HPDE6-E6E7 (cell line): ENCODE measurements at regions not wholly inside any gene's neighbourhood (a gene's known extent, or its start where the extent isn't known, plus 50 kb on each side); places are given as distances from the start of the nearest gene placed in this dataset.

Experiments
- DNase-seq: peaks from one replicate; pipeline ENCODE4 v3.0.0; 2011; ENCODE audit warnings: missing footprints; ENCODE audit errors: extremely low spot score

DNA sequence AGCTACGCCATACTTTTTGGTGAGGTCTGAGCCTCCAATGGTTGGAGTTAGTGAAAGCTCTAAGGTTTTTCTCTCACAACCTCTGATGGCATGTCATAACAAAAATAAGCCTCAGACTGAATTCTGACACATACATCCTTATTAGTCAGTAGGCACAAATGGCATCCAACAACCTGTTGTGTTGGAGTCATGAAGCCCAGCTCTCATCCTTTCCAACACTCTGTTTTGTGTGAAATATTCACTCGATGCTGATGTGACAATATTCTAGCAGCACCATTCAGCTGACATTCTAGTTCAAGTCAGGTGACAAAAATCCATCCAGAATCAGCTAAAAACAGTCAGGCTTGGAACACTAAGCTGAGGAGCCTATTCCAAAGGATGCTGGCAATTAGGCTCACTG lies 603.2 kb upstream of the ID2 start:
- no peak for DNase-seq

GRCh38 chr2:8080063-8080462 lies 601.8 kb upstream of the ID2 start:
- DNase-seq: no peak

- no peak for DNase-seq
Observed at GRCh38 chr2:8081130-8081529, 600.7 kb upstream of the ID2 start.

- no peak for DNase-seq
Observed at GRCh38 chr2:8082840-8083239, 599.0 kb upstream of the ID2 start.

DNA sequence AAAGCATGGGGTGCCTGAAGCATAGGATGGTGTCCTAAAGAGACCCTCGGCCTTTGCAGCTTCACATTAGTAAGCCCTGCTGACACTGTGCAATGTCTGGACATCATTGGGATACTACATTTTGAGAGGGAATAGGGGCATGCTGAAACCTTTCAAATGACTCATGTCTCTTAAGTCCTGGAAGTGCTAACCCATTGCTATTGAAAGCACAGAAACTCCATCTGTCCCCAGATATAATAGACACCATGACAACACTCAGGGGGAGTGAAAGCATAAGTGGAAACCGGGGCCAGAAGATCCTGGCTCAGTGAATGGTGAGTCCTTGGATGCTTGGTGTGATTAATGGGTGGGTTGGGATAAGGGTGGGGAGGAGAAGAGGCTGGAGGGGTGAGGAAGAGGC lies 595.5 kb upstream of the ID2 start:
- no peak for DNase-seq

GRCh38 chr2:8086796-8087479 lies 594.9 kb upstream of the ID2 start:
- no peak for DNase-seq

DNA sequence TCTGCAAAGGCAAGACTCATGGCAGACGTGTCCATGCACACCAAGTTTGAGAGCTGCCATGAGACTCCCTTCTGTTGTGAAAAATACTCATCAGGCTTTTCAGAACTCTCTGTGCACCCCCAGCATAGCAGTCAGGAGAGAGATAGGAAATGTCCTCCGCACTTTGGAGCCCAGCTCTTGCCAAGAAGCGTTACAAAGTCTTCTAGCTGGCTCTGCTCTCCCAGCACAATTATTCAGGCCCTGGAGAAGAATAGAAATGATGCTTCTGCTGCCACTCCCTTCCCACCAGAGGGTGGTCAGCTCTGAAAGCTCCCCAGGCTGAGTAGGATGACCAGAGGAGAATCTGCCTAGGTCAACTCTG lies 594.4 kb upstream of the ID2 start:
- DNase-seq: no peak

DNA sequence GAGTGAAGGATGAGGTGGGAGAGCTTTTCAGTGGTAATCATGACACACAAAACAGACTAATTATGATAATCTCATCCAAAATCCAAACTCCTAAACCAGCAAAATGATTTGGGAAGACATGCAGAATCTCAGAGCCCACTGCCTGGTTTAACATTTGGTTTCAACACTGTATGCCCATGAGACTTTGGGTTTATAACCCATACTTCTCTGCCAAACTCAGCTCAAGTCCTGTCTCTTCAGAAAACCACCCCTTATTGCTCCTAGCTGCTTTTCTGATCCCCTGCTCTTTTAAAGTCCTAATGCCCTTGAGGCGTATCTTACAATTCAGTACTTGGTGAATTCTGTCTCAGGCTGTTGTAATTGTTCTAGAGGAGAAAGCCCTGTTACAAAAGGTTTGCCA lies 593.0 kb upstream of the ID2 start:
- DNase-seq: no peak

DNA sequence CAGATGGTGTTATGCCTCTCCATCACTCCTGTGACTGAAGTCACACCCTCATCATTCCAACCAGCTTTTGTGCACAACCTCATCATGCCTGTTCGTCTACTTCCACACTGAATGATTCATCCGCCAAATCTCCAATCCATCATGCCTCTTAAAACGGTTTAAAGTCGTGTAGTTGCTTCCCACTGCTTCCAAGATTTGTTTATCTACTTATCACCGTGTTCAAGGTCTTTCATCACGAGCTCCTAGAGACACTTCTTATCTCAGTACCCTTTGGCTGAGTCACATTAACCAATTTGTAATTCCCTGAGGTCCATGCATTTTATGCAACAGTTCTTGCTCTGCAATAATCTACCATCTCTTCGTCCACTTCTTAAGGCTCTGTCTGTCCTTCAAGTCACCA lies 592.3 kb upstream of the ID2 start:
- DNase-seq: no peak

DNA sequence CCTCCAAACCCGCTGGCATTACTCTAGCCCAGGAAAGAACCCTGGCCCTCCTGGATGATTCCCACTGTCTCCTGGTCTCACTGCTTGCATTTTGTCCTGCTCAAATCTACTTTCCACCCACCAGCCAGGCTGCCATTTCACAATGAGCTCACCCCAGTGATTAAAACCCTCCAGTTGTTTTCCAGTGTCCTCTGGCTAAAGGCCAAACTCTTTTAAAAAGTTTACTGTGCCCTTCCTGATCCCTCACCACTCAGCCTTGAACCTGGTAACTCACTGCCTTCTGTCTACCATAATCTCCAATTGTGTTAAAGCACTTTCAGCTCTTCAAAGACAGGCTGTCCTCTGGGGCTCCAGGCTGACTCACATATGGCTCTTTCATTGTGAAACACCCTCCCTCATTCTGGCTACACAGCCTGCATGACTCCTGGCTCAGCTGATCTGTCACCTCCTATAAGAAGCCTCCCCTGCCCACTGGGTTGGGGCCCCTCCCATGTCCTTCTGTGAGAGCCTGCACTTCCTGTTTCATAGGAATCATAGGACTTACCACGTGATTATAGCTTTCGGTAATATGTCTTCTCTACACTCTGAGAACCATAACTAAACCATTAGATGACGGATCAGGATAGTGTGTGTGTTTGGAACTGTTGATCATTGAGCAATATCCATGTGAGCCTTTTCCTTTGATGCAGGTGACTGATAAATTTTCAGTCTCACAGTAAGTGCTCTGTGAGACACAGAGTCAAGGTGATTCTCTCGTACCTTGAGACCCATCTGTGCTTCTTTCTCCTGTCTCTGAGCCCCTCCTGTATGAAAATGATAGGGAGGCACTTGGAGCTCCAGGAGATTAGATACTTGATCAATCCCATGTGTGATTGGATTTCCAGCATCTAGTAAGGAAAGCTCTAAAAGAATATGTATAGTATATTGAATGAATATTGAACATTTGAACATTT lies 590.8 kb upstream of the ID2 start:
- DNase-seq: no peak

- DNase-seq: no peak
Observed at GRCh38 chr2:8094526-8094925, 587.3 kb upstream of the ID2 start.

DNA sequence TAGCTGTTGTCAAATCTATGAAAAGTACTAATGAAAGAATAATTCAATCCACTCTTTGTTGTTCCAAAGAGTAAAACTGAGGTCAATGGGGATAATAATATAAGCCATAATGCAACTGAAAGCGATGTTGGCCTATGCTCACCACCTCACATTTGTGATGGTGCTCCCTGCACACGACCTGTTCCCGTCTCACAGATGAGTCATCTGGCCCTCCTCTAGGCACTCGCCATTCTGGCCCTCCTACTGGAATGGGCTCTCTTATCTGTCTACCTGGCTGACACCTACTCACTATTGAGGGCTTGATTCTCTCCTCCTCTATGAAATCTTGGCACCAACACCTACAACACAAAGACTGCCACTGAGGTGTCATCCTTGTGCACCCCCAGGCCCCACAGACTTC lies 585.9 kb upstream of the ID2 start:
- DNase-seq: no peak

GRCh38 chr2:8096484-8096883 lies 585.4 kb upstream of the ID2 start:
- no peak for DNase-seq

DNA sequence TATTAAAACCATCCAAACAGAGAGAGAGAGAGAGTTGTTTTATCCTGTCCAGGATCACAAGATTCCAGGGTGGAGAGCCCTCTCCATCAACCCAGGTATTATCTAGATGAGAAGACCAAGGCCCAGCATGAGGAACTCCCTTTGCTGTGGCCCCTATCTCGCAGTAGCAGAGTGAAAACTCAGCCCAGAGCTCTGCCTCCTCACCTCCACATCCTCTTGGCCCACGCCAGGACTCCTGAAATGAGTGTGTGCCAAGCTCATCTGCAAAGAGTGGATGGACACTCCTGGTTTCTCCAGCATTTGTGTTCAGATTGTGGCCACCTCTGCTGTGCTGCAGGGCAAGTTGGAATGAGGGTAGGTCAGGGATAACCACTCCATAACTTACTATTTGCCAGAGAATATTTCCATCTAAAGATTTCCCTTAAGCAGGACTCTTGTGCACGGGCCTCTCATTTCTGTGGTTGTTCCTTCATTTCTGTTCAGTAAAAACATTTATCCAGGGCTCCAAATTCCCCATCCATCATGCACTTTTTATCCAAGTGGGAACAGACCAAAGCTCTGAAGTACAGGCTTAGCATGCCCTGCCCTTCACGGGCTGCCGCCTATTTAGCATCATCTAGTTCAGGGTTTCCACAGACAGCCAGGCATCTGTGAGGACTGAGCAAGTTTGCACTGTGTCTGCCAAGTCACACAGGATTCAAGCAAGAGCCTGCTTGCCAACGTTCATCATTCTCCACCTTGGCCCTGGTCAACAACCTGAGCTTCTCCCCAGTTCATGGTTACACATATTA lies 583.2 kb upstream of the ID2 start:
- no peak for DNase-seq

DNA sequence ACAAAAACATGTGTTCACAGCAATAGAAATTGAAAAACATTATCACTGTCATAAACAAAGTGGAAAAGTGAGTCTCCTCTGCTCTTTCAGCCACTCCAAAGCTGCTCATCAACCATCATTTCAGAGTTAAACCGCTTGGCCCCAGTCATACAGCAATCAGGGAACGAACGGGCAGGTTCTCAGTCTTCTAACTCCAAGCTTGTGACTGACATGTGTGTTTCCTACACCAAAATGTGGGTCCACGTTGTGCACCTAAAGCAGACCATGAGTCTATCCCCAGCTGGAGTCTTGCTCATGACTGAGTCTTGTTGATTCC lies 582.6 kb upstream of the ID2 start:
- no peak for DNase-seq

DNA sequence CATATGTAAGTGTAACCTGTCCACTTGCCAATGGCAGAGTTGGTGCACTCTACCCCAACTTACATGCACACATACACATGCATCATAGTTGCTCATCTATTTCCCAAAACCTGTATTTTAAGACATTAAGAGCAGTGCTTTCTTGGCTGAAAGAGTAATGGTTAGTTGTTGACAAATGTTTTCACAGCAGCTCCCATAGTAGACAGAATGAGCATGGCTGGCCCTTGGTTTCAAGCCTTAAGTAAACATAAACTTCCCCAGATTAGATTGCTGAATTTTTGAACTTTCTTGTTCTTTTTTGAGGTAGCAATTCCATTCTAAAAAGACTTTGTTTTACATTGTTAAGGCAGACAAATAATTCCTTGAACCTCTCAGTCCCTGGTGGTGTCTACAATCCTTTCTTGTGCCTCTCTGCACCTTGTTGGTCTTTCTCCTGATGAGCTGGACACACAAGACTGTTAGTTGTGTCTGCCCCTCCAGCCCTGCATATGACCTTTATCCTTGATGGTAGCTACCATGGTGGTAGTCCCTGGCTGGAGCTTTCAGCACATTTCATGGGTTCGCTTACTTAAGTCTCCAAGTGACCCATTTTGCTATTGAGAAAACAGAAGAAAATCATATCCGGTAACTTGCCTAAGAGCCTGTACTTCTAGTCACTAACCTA lies 580.1 kb upstream of the ID2 start:
- no peak for DNase-seq

GRCh38 chr2:8102470-8102869 lies 579.4 kb upstream of the ID2 start:
- no peak for DNase-seq

DNA sequence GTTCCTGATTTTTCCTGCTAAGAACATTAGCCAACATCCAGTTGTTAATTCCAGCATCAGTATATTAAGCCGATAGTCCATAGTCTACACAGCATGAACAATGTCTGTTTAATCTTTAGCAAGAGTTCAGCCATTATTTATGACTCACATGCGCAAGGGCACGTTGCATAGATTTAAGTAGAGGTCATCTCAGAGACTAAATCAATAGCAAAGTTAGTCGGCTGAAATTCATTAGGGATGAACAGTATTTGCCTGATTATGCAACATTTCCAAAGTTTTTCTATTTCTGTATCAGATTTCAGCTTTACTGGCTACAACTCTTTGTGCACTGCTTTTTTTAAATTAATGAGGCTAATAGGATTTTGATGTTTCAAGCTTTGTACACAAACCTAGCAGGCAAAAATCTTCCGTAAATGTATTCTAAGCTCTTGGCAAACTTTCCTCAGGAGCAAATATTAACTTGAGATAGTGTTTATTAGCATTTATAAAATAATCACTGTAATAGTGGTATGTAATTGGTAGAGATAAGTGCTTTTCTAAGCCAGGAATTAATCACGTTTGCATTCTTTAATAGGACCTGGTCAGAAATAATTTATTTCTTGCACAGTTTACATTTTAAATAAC lies 578.7 kb upstream of the ID2 start:
- DNase-seq: no peak

DNA sequence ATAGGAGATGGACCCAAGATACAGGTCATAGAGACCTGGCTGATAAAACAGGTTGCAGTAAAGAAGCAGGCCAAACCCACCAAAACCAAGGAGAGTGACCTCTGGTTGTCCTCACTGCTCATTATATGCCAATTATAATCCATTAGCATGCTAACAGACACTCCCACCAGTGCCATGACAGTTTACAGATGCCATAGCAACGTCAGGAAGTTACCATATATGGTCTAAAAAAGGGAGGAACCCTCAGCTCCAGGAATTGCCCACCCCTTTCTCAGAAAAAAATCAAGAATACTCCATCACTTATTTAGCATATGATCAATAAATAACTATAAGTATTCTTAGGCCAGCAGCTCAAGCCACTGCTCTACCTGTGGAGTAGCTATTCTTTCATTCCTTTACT lies 574.7 kb upstream of the ID2 start:
- no peak for DNase-seq

DNA sequence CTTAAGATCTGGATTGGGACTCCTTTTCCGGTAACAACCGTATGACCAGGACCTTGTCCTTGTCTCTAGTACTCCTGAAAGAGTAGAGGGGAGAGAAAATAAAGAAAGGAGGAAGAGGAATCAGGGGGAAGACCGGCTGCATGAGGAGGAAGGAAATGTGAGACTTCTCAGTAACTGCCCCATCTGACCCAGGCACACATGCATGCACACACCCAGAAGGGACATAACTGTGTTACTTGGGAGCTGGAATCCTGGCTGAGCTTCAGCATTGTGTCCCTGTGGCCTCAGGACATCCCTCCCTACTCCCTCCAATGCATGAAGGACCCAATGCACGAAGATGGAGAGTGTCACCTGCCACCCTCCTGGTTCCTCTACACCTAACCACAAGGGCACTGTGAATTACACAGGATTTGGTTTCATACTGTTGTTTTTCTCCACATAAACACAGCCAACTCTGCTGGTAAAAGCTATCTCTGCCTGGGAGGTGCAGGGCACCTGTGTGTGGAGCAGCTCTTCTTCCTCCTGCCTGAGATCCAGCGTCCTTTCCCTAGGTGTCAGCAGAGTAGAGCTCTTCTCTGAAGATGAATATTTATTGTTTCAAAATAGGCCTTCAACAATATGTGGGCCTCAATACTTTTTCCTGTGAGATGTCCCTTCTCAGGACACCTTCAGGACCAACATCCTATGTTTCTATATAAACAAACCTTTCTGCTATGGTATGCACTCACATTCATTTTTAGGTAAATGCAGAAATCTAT lies 574.1 kb upstream of the ID2 start:
- DNase-seq: no peak

DNA sequence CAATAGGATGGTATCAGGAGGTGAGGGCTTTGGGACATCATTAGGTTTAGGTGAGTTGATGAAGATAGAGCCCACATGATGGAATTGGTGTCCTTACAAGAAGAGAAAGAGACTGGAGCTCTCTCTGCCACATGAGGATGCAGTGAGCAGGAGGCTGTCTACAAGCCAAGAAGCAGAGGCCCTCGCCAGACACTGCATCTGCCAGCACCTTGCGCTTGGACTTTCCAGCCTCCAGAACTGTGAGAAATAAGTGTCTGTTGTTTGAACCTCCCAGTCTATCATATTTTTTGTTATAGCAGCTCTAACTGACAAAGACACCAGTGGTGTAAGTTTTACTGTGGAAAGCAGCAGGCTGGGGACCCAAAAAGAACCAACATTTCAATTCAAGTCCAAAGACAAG lies 571.1 kb upstream of the ID2 start:
- DNase-seq: no peak
